BE2C (cell line): ENCODE measurements at regions not wholly inside any gene's neighbourhood (a gene's known extent, or its start where the extent isn't known, plus 50 kb on each side); places are given as distances from the start of the nearest gene placed in this dataset.

ENCODE experiments used
- DNase-seq: peaks from one replicate; pipeline ENCODE4 v3.0.0-alpha.2; 2020
- H3K27me3 ChIP-seq: fragments of 250-450 bp; sonication (Bioruptor Pico); 2 replicates; pipeline ENCODE4 v1.5.1; 2020; ENCODE audit warnings: mild to moderate bottlenecking
- H3K36me3 ChIP-seq: fragments of 250-450 bp; sonication (Bioruptor Pico); 2 replicates; pipeline ENCODE4 v1.5.1; 2020; ENCODE audit warnings: mild to moderate bottlenecking
- H3K4me1 ChIP-seq: fragments of 250-450 bp; sonication (Bioruptor Pico); 2 replicates; pipeline ENCODE4 v1.5.1; 2020
- H3K4me3 ChIP-seq: 2 replicates; pipeline ENCODE4 v1.5.1; 2011; ENCODE audit warnings: low read depth, low read length
- H3K9me3 ChIP-seq: fragments of 250-450 bp; sonication (Bioruptor Pico); 2 replicates; pipeline ENCODE4 v1.5.1; 2020
- TF ChIP-seq, protein P1 (sequence below): IDR thresholded peaks from 2 replicates; pipeline ENCODE4 v1.5.1; 2012; ENCODE audit warnings: mild to moderate bottlenecking, low read depth, low read length

DNA sequence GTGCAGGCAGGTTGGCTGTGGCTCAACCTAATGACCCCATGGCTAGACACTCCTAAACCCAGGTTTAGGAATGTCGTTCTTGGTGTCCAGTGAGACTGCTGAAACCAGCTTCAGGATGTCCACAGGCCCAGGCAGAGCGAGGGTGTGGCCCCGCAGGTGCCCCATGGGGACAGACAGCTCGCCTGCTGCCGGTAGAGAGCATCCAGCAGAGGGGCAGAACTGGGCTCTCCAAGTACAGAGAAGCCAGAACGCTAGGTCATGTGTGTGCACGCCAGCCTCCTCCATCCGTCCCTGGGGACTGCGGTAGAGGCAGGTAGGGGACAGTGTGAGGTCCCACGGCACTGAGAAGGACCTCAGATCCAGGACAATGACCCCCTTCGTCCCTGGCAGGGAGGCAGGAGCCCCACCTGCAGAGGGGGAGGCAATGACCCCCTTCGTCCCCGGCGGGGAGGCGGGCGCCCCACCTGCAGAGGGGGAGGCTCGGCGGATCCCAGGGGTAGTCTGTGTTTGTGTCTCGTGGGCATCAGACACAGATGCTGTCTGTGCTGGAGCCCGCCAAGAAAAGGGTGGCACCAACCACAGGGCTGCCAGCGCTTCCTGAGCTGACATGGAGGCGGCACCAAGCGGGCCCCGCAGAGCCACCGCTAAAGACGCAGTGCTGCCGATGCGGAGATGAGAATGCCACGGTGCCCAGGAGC lies 118.4 kb downstream of the FAM53A start:
- H3K36me3 ChIP-seq, result no peaks in the 10 kb centered on the region
- peaks cover 29% of the 10 kb centered on the region for H3K27me3 ChIP-seq
- no peak for DNase-seq
- no peak overlapping the region for H3K4me3 ChIP-seq
- TF ChIP-seq, protein P1, sequence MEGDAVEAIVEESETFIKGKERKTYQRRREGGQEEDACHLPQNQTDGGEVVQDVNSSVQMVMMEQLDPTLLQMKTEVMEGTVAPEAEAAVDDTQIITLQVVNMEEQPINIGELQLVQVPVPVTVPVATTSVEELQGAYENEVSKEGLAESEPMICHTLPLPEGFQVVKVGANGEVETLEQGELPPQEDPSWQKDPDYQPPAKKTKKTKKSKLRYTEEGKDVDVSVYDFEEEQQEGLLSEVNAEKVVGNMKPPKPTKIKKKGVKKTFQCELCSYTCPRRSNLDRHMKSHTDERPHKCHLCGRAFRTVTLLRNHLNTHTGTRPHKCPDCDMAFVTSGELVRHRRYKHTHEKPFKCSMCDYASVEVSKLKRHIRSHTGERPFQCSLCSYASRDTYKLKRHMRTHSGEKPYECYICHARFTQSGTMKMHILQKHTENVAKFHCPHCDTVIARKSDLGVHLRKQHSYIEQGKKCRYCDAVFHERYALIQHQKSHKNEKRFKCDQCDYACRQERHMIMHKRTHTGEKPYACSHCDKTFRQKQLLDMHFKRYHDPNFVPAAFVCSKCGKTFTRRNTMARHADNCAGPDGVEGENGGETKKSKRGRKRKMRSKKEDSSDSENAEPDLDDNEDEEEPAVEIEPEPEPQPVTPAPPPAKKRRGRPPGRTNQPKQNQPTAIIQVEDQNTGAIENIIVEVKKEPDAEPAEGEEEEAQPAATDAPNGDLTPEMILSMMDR, result no peak
- H3K4me1 ChIP-seq, result no peaks in the 10 kb centered on the region
- no peaks in the 10 kb centered on the region for H3K9me3 ChIP-seq

DNA sequence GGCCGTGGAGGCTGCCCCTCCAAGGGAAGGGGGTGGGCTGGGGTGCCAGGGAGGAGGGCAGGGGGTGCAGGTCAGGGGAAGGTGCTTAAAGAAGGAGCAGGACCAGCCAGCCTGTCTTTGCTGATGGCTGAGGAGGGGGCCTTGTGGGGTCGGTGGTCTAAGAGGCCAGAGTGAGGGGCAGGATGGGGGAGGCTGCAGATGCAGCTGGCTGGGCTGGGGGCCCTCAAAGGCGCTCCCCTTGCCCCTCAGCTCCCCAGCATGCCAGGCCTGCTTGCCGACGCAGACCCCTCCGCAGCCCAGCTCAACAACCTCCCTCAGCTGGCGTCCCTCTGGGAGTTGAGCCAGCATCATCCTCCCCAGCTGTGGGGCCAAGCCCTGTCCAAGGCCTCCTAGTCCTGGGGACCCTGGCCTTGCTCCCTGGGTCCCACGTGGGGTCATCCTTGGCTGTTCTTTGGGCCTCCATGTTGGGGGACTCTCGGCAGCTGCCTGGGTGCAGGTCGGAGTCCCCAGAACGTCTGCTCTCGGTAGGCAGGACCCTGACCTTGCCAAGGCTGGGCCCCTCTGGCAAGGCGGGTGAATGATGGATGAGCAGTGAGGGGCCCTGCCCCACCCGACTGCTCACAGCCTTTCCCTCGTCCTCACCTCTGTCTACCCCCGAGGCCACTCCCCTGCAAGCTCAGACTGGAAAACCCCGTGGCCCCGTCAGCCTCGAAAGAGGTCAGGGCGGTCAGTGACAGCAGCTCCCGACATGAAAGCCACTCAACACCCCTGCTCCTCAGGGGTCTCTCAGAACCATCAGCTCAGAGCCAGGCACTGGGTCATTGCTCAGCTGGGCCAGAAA lies 119.4 kb downstream of the FAM53A start:
- peaks cover 39% of the 10 kb centered on the region for H3K27me3 ChIP-seq
- no peaks in the 10 kb centered on the region for H3K9me3 ChIP-seq
- H3K36me3 ChIP-seq, result no peaks in the 10 kb centered on the region
- no peaks in the 10 kb centered on the region for H3K4me1 ChIP-seq
- H3K4me3 ChIP-seq, result no peak overlapping the region
- DNase-seq, result no peak
- TF ChIP-seq, protein P1, result no peak

DNA sequence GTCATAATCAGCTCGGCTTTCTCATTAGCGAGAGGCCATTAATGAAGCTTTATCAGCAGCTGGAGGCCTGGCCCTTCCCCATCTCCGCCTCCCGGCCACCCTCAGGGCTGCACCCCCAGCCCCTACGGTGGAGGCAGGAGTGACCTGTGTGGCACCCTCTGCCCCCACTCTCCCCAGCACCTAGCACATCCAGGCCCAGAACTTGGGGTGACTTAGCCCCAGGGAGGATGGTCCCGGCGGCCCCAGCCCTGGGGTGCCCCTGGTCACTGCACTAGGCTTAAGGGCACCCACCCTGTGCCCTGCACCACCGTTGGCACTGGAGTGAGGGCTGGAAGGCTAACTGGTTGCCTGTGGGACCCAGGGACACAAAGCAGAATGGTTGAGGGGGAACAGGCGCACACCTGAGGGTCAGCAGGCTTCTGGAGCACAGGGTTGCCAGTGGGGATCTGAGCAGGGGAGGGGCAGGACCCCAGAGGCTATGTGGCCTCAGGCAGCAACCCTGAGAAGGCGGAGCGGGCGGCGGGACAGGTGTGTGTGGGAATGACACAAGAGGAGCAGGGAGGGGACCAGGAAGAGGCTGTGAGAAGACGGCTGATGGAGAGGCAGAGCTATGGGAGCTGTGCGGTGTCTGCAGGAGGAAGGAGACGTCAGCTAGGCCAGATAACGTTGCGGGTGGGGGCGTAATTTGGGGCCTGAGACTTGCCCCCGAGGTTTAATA lies 120.2 kb downstream of the FAM53A start:
- TF ChIP-seq, protein P1, result no peak
- Histone ChIP-seq H3K4me3 (no peak overlapping the region), H3K27me3 (peaks cover 47% of the 10 kb centered on the region), H3K4me1 (no peaks in the 10 kb centered on the region), H3K9me3 (no peaks in the 10 kb centered on the region), H3K36me3 (no peaks in the 10 kb centered on the region)
- DNase-seq, result no peak

DNA sequence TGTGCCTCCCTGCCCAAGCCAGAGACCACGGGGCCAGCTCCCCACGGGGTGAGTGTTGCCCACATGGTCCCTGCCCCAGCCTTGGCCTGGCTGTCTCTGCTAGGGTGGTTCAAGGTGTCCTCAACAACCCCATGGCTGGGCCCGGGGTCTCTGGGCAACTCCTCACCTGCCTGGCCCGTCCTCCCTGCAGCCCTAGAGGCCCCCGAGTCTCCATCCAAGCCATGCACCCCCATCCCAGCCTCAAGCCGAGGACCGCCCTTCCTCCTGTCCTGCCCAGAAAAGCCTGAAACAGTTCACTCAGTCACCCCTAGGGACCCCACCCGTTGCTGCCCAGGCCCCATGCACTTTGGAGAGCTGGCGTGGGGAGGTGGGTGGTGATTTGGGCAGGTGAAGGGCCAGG lies 120.9 kb downstream of the FAM53A start:
- Histone ChIP-seq H3K4me1 (no peaks in the 10 kb centered on the region), H3K27me3 (peaks cover 48% of the 10 kb centered on the region), H3K36me3 (no peaks in the 10 kb centered on the region), H3K4me3 (no peak overlapping the region), H3K9me3 (no peaks in the 10 kb centered on the region)
- no peak for DNase-seq
- TF ChIP-seq, protein P1, result no peak

DNA sequence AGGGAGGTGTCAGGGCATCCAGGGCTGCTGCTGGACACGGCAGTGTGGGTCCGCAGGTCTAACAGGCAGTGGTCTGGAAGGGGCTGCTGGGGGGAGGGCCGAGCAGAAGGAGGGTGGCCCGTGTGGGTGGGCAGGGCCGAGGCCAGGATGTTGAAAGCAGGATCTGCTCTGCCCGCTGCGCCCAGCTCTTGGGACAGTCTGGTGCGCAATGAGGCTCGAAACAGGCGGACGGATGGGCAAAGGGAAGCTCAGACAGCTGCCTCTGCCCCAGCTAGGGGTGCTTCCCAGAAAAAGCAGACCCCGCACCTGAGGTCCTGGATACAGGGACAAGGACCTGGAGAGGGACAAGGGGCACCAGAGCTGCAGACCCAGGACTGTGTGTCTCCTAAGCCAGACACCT lies 121.3 kb downstream of the FAM53A start:
- Histone ChIP-seq H3K9me3 (no peaks in the 10 kb centered on the region), H3K36me3 (no peaks in the 10 kb centered on the region), H3K27me3 (peaks cover 53% of the 10 kb centered on the region), H3K4me1 (no peaks in the 10 kb centered on the region), H3K4me3 (no peak overlapping the region)
- no peak for DNase-seq
- TF ChIP-seq, protein P1, result no peak

DNA sequence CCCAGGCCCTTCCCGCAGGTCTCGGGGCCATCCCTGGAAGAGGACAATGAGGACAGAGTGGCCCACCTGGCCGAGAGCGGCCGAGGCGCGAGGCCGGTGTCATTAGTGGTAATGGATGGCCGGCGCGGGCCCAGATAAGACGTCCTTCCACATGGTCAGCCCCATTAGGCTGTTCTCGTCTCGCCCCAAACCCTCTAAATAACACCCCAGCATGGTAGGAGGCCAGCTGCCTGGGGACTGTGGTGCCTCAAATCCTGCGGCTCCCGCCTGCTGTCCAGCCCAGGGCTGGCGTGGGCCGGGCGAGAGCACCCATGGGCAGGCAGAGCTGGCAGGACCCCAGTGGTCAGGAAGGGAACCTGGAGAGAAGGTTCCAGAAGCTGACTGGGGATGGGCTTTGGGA lies 121.7 kb downstream of the FAM53A start:
- Histone ChIP-seq H3K4me1 (no peaks in the 10 kb centered on the region), H3K4me3 (no peak overlapping the region), H3K9me3 (no peaks in the 10 kb centered on the region), H3K27me3 (peaks cover 55% of the 10 kb centered on the region), H3K36me3 (no peaks in the 10 kb centered on the region)
- TF ChIP-seq, protein P1, result no peak
- DNase-seq, result no peak
